Fibroblast of lung (primary cell): ENCODE measurements at regions not wholly inside any gene's neighbourhood (a gene's known extent, or its start where the extent isn't known, plus 50 kb on each side); places are given as distances from the start of the nearest gene placed in this dataset.

Source experiments
- DNase-seq, 2 donors: peaks; one replicate each; pipeline versions ENCODE4 v3.0.0 to v3.0.0-alpha.2; 2010; ENCODE audit warnings: low read depth in 2 of 2
- H2AFZ ChIP-seq: 2 replicates; pipeline ENCODE4 v1.5.1; 2012; ENCODE audit warnings: low read length, control low read depth, inconsistent platforms
- H3K27ac ChIP-seq: 2 replicates; pipeline ENCODE4 v1.5.1; 2011; ENCODE audit warnings: low read length, control low read depth; ENCODE audit not compliant: insufficient read depth
- H3K27me3 ChIP-seq: 2 replicates; pipeline ENCODE4 v1.5.1; 2011; ENCODE audit warnings: mild to moderate bottlenecking, low read length; ENCODE audit not compliant: control insufficient read depth, insufficient read depth
- H3K36me3 ChIP-seq: 2 replicates; pipeline ENCODE4 v1.5.1; 2011; ENCODE audit warnings: low read length; ENCODE audit not compliant: control insufficient read depth, insufficient read depth
- H3K4me1 ChIP-seq: 2 replicates; pipeline ENCODE4 v1.5.1; 2011; ENCODE audit warnings: low read length; ENCODE audit not compliant: control insufficient read depth, insufficient read depth; ENCODE audit errors: extremely low read depth
- H3K4me2 ChIP-seq: 2 replicates; pipeline ENCODE4 v1.5.1; 2011; ENCODE audit warnings: low read length, control low read depth; ENCODE audit not compliant: insufficient read depth; ENCODE audit errors: extremely low read depth
- H3K4me3 ChIP-seq, 4 experiments: fragments of 200-600 bp in 1 of 4; sonication (generic) in 1 of 4; replicated peaks in 1 of 4; 2 replicates each; pipeline ENCODE4 v1.5.1; 2011 to 2016; ENCODE audit warnings: low read length in 4 of 4, low read depth in 3 of 4, mild to moderate bottlenecking in 3 of 4, control low read depth in 2 of 4, inconsistent platforms in 1 of 4, mixed read lengths in 1 of 4; ENCODE audit not compliant: insufficient read depth in 1 of 4; ENCODE audit errors: control extremely low read depth in 1 of 4
- H3K79me2 ChIP-seq: 2 replicates; pipeline ENCODE4 v1.5.1; 2012; ENCODE audit warnings: mild to moderate bottlenecking, low read length, inconsistent platforms; ENCODE audit not compliant: control insufficient read depth, insufficient read depth
- H3K9ac ChIP-seq: 2 replicates; pipeline ENCODE4 v1.5.1; 2011; ENCODE audit warnings: mild to moderate bottlenecking, low read length, control low read depth; ENCODE audit not compliant: insufficient read depth
- H3K9me3 ChIP-seq: 2 replicates; pipeline ENCODE4 v1.5.1; 2012; ENCODE audit warnings: low read depth, low read length; ENCODE audit not compliant: control insufficient read depth, insufficient read depth
- H4K20me1 ChIP-seq: 2 replicates; pipeline ENCODE4 v1.5.1; 2011; ENCODE audit warnings: low read length; ENCODE audit not compliant: control insufficient read depth, insufficient read depth; ENCODE audit errors: extremely low read depth
- CTCF ChIP-seq, 2 donors: IDR thresholded peaks in 1 of 2; conservative IDR thresholded peaks in 1 of 2; 1 replicate in 1 of 2; 2 replicates in 1 of 2; pipeline ENCODE4 v1.5.1; 2011 to 2012; ENCODE audit warnings: low read length in 2 of 2, control low read depth in 1 of 2, inconsistent platforms in 1 of 2, low read depth in 1 of 2, mild to moderate bottlenecking in 1 of 2
- EZH2 ChIP-seq: IDR thresholded peaks from 2 replicates; pipeline ENCODE4 v1.5.1; 2012; ENCODE audit warnings: low read length, control low read depth, mild to moderate bottlenecking; ENCODE audit errors: missing control alignments

DNA sequence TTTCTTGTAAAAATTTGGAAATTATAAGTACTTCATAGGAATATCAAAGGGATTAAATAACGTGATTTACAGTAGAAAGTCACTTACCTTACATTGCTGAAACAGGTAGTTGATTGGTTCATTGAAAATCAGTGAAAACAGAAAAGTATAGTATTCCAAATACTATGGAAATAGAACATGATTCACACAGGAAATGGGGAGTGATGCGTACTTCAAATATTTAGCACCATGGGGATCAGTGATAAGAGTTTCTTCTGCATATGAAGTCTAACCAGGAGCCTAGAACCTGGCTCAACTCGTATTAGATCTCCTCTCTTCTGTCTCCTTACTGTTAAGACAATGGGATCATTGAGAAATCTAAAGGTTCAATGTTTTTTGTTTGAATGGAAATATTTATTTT lies 133.3 kb downstream of the FAM174A start:
- Histone ChIP-seq H3K4me1 (no peaks in the 10 kb centered on the region), H3K9ac (no peak overlapping the region), H4K20me1 (no peaks in the 10 kb centered on the region), H3K27ac (no peak overlapping the region), H3K4me3 (no peak overlapping the region), H3K4me2 (no peak overlapping the region), H3K9me3 (no peaks in the 10 kb centered on the region), H3K27me3 (no peaks in the 10 kb centered on the region), H3K79me2 (no peaks in the 10 kb centered on the region), H3K36me3 (no peaks in the 10 kb centered on the region), H2AFZ (no peak overlapping the region)
- TF ChIP-seq EZH2: no peak
- no peak for TF ChIP-seq CTCF (conservative IDR thresholded peaks at IDR 0.05 in 1 of 2, IDR thresholded peaks at IDR 0.05 in 1 of 2; ENCODE audit: low read depth in 1 of 2, low read length in 2 of 2)
- DNase-seq: peak; percentile 28 to 66

- Histone ChIP-seq H3K9ac (no peak overlapping the region), H3K4me3 (no peak overlapping the region), H3K4me1 (no peaks in the 10 kb centered on the region), H4K20me1 (no peaks in the 10 kb centered on the region), H3K79me2 (no peaks in the 10 kb centered on the region), H3K9me3 (no peaks in the 10 kb centered on the region), H3K36me3 (no peaks in the 10 kb centered on the region), H3K27ac (no peak overlapping the region), H3K27me3 (no peaks in the 10 kb centered on the region), H3K4me2 (no peak overlapping the region), H2AFZ (no peak overlapping the region)
- TF ChIP-seq CTCF (conservative IDR thresholded peaks at IDR 0.05 in 1 of 2, IDR thresholded peaks at IDR 0.05 in 1 of 2; ENCODE audit: low read depth in 1 of 2, low read length in 2 of 2) (no peak), EZH2 (no peak)
- DNase-seq: peak; percentile 84 to 95
Observed at GRCh38 chr5:100676817-100677631, 141.8 kb downstream of the FAM174A start.

- H4K20me1 ChIP-seq: no peaks in the 10 kb centered on the region
- no peaks in the 10 kb centered on the region for H3K9me3 ChIP-seq
- H3K36me3 ChIP-seq: no peaks in the 10 kb centered on the region
- TF ChIP-seq EZH2: no peak
- TF ChIP-seq CTCF (conservative IDR thresholded peaks at IDR 0.05 in 1 of 2, IDR thresholded peaks at IDR 0.05 in 1 of 2; ENCODE audit: low read depth in 1 of 2, low read length in 2 of 2): no peak
- no peak overlapping the region for H3K4me2 ChIP-seq
- no peak overlapping the region for H2AFZ ChIP-seq
- no peak for DNase-seq
- no peak overlapping the region for H3K9ac ChIP-seq
- no peak overlapping the region for H3K27ac ChIP-seq
- H3K79me2 ChIP-seq: no peaks in the 10 kb centered on the region
- no peak overlapping the region for H3K4me3 ChIP-seq
- H3K4me1 ChIP-seq: no peaks in the 10 kb centered on the region
- H3K27me3 ChIP-seq: no peaks in the 10 kb centered on the region
Observed at GRCh38 chr5:100682625-100683024, 147.5 kb downstream of the FAM174A start.
